Subcutaneous abdominal adipose tissue (tissue), 5 donors: ENCODE measurements at regions not wholly inside any gene's neighbourhood (a gene's known extent, or its start where the extent isn't known, plus 50 kb on each side); places are given as distances from the start of the nearest gene placed in this dataset.
A peak's percentile ranks its signal among the peaks of the same experiment; 100 is the strongest.
"Not testable (repeated sequence)": the region's sequence is repeated elsewhere in the genome, so short reads cannot be mapped to it uniquely, and the experiment has no call there.

Experiments used
- H3K27ac ChIP-seq: one replicate; pipeline ENCODE4 v1.7.0; 2013; ENCODE audit warnings: low read depth, mild to moderate bottlenecking, inconsistent platforms, low read length, moderate library complexity
- H3K27me3 ChIP-seq, 5 donors: one replicate each; pipeline ENCODE4 v1.7.0; 2013; ENCODE audit warnings: low read length in 5 of 5, inconsistent platforms in 1 of 5; ENCODE audit not compliant: control insufficient read depth in 5 of 5, insufficient read depth in 4 of 5
- H3K36me3 ChIP-seq, 5 donors: one replicate each; pipeline ENCODE4 v1.7.0; 2013; ENCODE audit warnings: low read length in 5 of 5; ENCODE audit not compliant: control insufficient read depth in 5 of 5, insufficient read depth in 5 of 5
- H3K4me1 ChIP-seq, 5 donors: one replicate each; pipeline ENCODE4 v1.7.0; 2013; ENCODE audit warnings: low read length in 5 of 5, mild to moderate bottlenecking in 3 of 5, moderate library complexity in 1 of 5; ENCODE audit not compliant: control insufficient read depth in 5 of 5, insufficient read depth in 5 of 5
- H3K4me3 ChIP-seq, 5 donors: one replicate each; pipeline ENCODE4 v1.7.0; 2013; ENCODE audit warnings: low read length in 5 of 5, low read depth in 1 of 5
- H3K9ac ChIP-seq, 5 donors: one replicate each; pipeline ENCODE4 v1.7.0; 2013; ENCODE audit warnings: low read length in 5 of 5, mild to moderate bottlenecking in 4 of 5, moderate library complexity in 3 of 5
- H3K9me3 ChIP-seq, 5 donors: one replicate each; pipeline ENCODE4 v1.7.0; 2013; ENCODE audit warnings: low read length in 5 of 5; ENCODE audit not compliant: control insufficient read depth in 5 of 5
- donor health status: healthy.
- donor health status: healthy.
- donor health status: healthy.
- donor health status: healthy.
- donor health status: healthy.

DNA sequence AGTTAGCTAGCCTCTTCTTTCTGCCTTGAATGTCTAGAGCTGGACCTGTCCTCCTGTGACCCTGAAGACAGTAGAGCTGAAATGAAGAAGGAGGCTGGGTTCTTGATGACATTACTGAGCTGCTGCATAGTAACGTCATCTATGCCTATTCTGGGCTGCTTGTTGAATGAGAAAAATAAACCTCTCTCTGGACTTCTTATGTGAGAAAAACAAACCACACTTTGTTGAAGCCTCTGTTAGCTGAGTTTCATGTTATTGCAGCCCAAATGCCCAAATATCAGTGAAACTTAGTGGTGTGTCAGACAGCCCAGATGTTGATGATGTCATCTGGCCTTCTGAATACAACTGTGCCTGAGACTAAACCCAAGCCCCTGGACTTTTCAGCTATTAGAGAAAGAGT is 67.0 kb upstream of the MAX start:
- Histone ChIP-seq H3K9me3 (no peaks in the 10 kb centered on the region), H3K27ac (no peak overlapping the region), H3K4me3 (no peak overlapping the region), H3K27me3 (peaks cover 0 to 13% (median 9%) of the 10 kb centered on the region in 5 donors), H3K36me3 (no peaks in the 10 kb centered on the region), H3K9ac (no peak overlapping the region), H3K4me1 (peaks cover 0 to 16% (median 10%) of the 10 kb centered on the region in 5 donors)

DNA sequence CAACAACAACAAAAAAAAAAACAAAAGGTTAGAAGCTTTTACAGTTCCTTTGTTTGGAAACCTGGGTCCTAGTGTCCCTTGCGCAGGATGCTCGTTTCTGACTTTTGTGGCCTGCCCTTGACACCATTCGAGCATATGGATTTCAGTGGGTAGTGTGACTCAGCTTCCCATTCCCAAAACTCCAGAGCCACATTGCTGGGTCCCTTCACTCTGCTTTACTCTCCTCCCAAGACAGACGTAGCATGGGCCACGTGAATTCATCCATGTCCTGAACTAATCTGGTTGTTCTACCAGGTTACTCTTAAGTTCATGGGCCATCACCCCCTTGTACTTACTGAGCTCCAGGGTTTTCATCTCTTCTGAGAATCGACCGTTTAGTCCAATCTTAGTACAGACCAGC is 68.0 kb upstream of the MAX start:
- no peak overlapping the region for H3K27ac ChIP-seq
- H3K4me1 ChIP-seq, result peaks cover 0 to 16% (median 10%) of the 10 kb centered on the region in 5 donors
- H3K4me3 ChIP-seq, result peak overlapping the region in 2 of 5 donors; percentile 38 to 45
- H3K9ac ChIP-seq, result peak overlapping the region in 1 of 5 donors; percentile 13
- H3K36me3 ChIP-seq, result no peaks in the 10 kb centered on the region
- no peaks in the 10 kb centered on the region for H3K9me3 ChIP-seq
- H3K27me3 ChIP-seq, result peaks cover 0 to 13% (median 9%) of the 10 kb centered on the region in 5 donors

DNA sequence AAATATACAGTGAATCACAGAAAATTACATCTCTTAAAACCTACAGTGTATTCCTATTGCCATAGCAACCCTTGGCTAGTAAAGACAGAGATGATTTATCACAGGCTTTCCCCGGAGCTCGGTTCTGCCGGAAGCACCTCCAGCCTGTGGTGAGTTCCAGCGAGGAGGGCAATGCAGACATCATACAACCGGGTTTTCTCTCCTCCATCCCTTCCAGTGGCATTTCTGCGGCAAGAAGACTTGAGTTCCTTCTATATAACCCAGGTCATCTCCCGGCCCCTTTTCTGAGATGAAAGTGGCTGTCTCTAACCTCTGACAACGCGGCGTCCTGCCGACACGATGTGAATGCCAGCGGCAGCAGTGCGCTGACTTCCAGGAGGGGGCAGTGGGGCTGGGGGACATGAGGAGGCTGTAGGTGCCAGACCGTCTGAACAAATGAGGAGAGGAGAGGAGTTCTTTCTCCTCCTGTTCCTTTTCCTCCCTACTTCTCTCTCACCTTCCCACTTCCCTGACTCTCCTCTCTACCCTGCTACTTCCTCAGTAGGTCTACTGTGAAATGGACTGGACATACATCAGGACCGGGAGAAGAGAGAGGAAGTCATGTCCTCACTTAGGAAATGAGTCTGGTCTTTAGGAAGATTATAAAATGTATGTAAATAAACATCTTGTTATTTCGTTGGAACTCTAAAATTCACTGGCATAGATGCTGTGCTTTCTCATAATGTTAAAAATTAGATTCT is 68.6 kb upstream of the MAX start:
- H3K4me3 ChIP-seq, result peak overlapping the region in 4 of 5 donors; percentile 5 to 45 (median 26)
- no peak overlapping the region for H3K27ac ChIP-seq
- peak overlapping the region in 1 of 5 donors; percentile 13 for H3K9ac ChIP-seq
- H3K9me3 ChIP-seq, result no peaks in the 10 kb centered on the region
- no peaks in the 10 kb centered on the region for H3K36me3 ChIP-seq
- peaks cover 0 to 16% (median 10%) of the 10 kb centered on the region in 5 donors for H3K4me1 ChIP-seq
- peaks cover 0 to 13% (median 9%) of the 10 kb centered on the region in 5 donors for H3K27me3 ChIP-seq

DNA sequence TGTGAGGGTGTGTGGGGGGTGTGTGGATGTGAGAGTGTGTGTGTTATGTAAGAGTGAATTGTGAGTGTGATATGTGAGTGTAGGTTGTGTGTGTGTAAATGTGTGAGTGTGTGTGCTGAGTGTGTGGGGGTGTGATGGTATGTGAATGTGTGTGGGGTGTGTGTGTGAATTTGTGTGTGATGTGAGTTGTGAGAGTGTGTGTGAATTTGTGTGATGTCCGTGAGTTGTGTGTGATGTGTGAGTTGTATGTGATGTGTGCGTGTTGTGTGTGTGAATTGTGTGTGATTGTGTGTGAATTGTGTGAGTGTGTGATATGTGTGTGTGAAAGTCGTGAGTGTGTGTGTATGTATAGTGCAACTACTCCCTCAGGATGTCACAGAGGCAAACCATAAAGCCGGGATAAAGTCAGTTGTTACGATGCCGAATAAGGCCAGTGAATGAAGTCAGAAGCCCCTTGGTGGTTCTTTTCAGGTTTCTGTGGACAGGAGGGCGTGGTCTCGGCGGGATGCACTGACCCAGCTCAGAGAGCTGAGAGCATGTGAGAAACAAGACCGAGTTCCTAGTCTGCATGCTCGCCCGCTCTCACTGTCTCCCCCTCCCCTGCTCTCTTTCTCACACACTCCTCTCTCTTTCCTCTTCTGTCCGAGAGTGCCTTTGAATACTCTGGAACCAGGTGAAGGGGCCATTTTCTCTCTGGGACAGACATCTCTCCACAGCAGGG is 71.8 kb upstream of the MAX start:
- peaks cover 0 to 13% (median 10%) of the 10 kb centered on the region in 5 donors for H3K4me1 ChIP-seq
- H3K9me3 ChIP-seq, result no peaks in the 10 kb centered on the region
- H3K4me3 ChIP-seq, result no peak overlapping the region
- H3K27ac ChIP-seq, result no peak overlapping the region
- H3K9ac ChIP-seq, result no peak overlapping the region
- H3K27me3 ChIP-seq, result peaks cover 0 to 13% (median 9%) of the 10 kb centered on the region in 5 donors
- H3K36me3 ChIP-seq, result no peaks in the 10 kb centered on the region

DNA sequence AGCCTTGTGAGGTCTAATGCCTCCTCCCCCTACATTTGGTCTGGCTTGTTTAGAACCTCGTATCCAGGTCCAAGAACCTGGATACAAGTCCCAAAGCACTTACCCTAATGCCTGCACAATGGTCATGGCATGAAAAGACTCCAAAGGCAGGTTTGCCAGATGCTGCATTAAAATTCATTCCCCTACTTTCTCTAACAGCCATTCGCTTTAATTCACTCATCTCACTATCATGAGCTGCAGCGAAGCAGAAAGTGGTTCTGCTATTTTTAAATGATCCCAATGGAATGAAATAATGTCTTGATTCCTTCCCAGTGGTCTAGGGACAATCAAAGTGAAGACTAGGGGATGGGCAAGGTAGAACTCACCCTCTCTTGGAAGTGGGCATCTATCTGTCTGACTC is 72.5 kb upstream of the MAX start:
- Histone ChIP-seq H3K4me1 (peaks cover 0 to 11% (median 9%) of the 10 kb centered on the region in 5 donors), H3K27me3 (peaks cover 0 to 13% (median 9%) of the 10 kb centered on the region in 5 donors), H3K36me3 (no peaks in the 10 kb centered on the region), H3K27ac (no peak overlapping the region), H3K4me3 (no peak overlapping the region), H3K9ac (no peak overlapping the region), H3K9me3 (no peaks in the 10 kb centered on the region)

DNA sequence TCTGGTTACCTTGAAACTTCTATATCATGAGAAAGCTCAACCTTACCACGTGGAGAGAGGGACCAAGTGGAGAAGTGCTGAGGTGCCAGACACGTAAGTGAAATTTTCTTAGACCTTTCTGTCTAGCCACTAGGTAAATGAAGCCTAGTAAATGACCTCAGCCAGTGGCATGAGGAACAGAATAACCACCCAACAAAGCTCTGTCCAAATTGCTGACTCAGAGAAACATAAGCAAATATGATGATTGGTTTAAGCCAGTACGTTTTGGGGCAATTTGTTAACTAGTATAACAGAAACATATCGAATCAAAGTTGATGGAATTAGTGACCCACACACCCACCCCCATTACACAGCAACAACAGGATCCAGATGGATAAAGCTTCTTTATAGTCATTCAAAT is 75.2 kb upstream of the MAX start:
- H3K9ac ChIP-seq, result no peak overlapping the region
- H3K27me3 ChIP-seq, result peaks cover 0 to 2% (median 0%) of the 10 kb centered on the region in 5 donors
- H3K27ac ChIP-seq, result no peak overlapping the region
- H3K4me1 ChIP-seq, result peaks cover 0 to 5% (median 4%) of the 10 kb centered on the region in 5 donors
- no peak overlapping the region for H3K4me3 ChIP-seq
- peaks cover 0 to 9% (median 6%) of the 10 kb centered on the region in 5 donors for H3K9me3 ChIP-seq
- H3K36me3 ChIP-seq, result no peaks in the 10 kb centered on the region

DNA sequence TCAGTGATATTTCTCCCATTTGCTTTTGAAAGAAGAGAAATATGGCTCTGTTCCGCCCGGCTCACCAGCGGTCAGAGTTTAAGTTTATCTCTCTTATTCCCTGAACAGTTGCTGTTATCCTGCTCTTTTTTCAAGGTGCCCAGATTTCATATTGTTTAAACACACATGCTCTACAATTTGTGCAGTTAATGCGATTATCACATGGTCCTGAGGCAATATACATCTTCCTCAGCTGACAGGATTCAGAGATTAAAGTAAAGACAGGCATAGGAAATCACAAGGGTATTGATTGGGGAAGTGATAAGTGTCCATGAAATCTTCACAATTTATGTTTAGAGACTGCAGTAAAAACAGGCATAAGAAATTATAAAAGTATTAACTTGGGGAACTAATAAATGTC is 76.9 kb upstream of the MAX start:
- H3K4me1 ChIP-seq, H3K9ac ChIP-seq, H3K27ac ChIP-seq, H3K4me3 ChIP-seq, H3K27me3 ChIP-seq, H3K36me3 ChIP-seq: not testable (repeated sequence)
- peaks cover 0 to 11% (median 6%) of the 10 kb centered on the region in 5 donors for H3K9me3 ChIP-seq

DNA sequence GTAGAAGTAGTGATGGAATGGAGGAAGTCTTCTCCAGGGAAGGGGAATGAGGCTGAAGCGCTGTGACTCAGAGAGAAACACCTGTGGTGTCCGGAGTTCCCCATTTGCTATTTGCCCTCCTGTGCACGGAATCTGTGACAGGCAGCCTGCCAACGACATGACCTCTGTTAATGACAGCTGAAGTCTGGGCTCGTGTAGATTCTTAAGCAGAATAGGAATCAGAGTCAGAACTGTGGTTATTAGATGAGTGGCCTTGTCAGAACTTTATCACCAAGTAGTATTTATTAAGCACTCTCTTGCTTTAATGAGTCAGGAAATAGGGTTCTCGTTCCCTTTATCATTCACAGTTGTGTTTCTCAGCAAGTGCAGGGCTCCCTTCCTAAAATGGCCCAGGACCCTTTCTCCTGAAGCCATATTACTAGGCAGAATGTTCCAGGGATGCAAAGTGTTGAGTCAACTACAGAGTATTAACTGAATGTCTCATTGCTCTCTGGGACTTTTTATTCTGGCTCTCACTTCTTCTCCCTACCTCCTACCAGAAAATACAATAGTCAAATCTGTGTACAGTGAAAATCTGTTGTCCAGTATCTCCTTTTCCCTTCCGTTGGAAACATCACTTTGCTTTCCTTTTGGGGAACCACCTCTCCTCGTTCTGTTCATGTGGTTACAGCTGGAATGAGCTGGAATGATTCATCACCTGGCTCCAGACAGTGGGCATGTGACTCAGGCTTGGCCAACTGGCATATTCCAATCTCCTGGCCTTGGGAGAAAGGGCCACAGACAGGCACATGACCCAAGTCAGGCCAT is 77.8 kb upstream of the MAX start:
- no peak overlapping the region for H3K27ac ChIP-seq

DNA sequence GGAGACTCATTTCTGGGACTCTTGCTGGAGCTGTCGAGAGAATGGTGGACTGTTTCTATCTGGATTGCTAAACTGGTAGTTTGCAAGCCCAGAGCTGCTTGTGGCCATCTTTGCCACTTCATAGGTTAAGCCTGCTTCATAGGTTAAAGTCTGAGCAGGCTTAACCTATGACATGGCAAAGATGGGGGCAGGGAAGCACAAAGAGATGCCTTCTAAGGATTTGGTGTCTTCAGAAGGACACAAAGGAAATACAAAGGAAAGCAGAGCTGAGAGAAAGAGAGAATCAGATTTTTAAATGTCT is 78.4 kb upstream of the MAX start:
- Histone ChIP-seq H3K36me3 (no peaks in the 10 kb centered on the region), H3K9me3 (peaks cover 0 to 11% (median 6%) of the 10 kb centered on the region in 5 donors), H3K27me3 (peaks cover 0 to 3% (median 0%) of the 10 kb centered on the region in 5 donors), H3K4me3 (no peak overlapping the region), H3K27ac (no peak overlapping the region), H3K9ac (no peak overlapping the region), H3K4me1 (peaks cover 0 to 5% (median 4%) of the 10 kb centered on the region in 5 donors)

More for the DNA sequence above, 77.8 kb upstream of the MAX start:
- Histone ChIP-seq H3K9me3 (peaks cover 0 to 11% (median 6%) of the 10 kb centered on the region in 5 donors), H3K4me3 (no peak overlapping the region), H3K4me1 (peaks cover 0 to 5% (median 4%) of the 10 kb centered on the region in 5 donors), H3K27me3 (no peaks in the 10 kb centered on the region), H3K36me3 (no peaks in the 10 kb centered on the region), H3K9ac (no peak overlapping the region)
